Upper lobe of left lung (tissue), 4 donors: ENCODE measurements at regions not wholly inside any gene's neighbourhood (a gene's known extent, or its start where the extent isn't known, plus 50 kb on each side); places are given as distances from the start of the nearest gene placed in this dataset.

Source experiments
- CTCF ChIP-seq, 6 experiments: fragments of 450-650 bp in 4 of 6; fragments of 200-600 bp in 2 of 6; sonication (generic) in 2 of 6; IDR thresholded peaks; one replicate each; pipeline ENCODE4 v1.5.1; 2016 to 2019; ENCODE audit warnings: antibody characterized with exemption in 6 of 6
- EP300 ChIP-seq, 4 donors: sonication (generic); formaldehyde crosslinking; IDR thresholded peaks; one replicate each; pipeline ENCODE4 v1.5.1; 2017; ENCODE audit warnings: antibody characterized with exemption in 4 of 4, control low read depth in 2 of 4
- POLR2A ChIP-seq, 4 donors: fragments of 450-650 bp; IDR thresholded peaks; one replicate each; pipeline ENCODE4 v1.5.1; 2016 to 2017; ENCODE audit warnings: antibody characterized with exemption in 4 of 4, mild to moderate bottlenecking in 2 of 4
- POLR2AphosphoS5 ChIP-seq, 2 donors: sonication (generic); formaldehyde crosslinking; IDR thresholded peaks; one replicate each; pipeline ENCODE4 v1.5.1; 2017; ENCODE audit warnings: antibody characterized with exemption in 2 of 2

- TF ChIP-seq CTCF (IDR thresholded peaks at IDR 0.05) (no peak), POLR2AphosphoS5 (IDR thresholded peaks at IDR 0.05) (no peak), EP300 (IDR thresholded peaks at IDR 0.05) (no peak), POLR2A (IDR thresholded peaks at IDR 0.05) (no peak)
Measured at GRCh38 chr11:15476371-15476917, 361.7 kb downstream of the INSC start.
